GM10248 (cell line): ENCODE measurements at regions not wholly inside any gene's neighbourhood (a gene's known extent, or its start where the extent isn't known, plus 50 kb on each side); places are given as distances from the start of the nearest gene placed in this dataset.
"Not testable (repeated sequence)": the region's sequence is repeated elsewhere in the genome, so short reads cannot be mapped to it uniquely, and the experiment has no call there.

Experiments used
- CTCF ChIA-PET: fragments of 300-600 bp; sonication (Branson Sonifier 250); formaldehyde crosslinking; extraction: SDS; loops from one replicate; lab custom pipeline; 2021; ENCODE audit warnings: antibody characterized with exemption; lab: Yijun Ruan, JAX
- POLR2A ChIA-PET: fragments of 350-650 bp; sonication (Branson Sonifier 250); formaldehyde crosslinking; extraction: SDS; loops from one replicate; lab custom pipeline; 2020; ENCODE audit warnings: antibody characterized with exemption; lab: Yijun Ruan, JAX
- DNase-seq: peaks from one replicate; pipeline ENCODE4 v3.0.0; 2012; ENCODE audit errors: extremely low spot score
- TF ChIP-seq, protein P1 (sequence below): IDR thresholded peaks from 2 replicates; pipeline ENCODE4 v1.5.1; 2012; ENCODE audit warnings: mild to moderate bottlenecking, low read depth; ENCODE audit errors: extremely low read depth, missing control alignments, control extremely low read depth

- ChIA-PET CTCF (no interaction called here), POLR2A (no interaction called here)
Measured at GRCh38 chr12:58678753-58679152, 241.6 kb downstream of the LRIG3 start.

GRCh38 chr12:58681730-58682129 is 238.6 kb downstream of the LRIG3 start:
- DNase-seq, result no peak
- TF ChIP-seq, protein P1, sequence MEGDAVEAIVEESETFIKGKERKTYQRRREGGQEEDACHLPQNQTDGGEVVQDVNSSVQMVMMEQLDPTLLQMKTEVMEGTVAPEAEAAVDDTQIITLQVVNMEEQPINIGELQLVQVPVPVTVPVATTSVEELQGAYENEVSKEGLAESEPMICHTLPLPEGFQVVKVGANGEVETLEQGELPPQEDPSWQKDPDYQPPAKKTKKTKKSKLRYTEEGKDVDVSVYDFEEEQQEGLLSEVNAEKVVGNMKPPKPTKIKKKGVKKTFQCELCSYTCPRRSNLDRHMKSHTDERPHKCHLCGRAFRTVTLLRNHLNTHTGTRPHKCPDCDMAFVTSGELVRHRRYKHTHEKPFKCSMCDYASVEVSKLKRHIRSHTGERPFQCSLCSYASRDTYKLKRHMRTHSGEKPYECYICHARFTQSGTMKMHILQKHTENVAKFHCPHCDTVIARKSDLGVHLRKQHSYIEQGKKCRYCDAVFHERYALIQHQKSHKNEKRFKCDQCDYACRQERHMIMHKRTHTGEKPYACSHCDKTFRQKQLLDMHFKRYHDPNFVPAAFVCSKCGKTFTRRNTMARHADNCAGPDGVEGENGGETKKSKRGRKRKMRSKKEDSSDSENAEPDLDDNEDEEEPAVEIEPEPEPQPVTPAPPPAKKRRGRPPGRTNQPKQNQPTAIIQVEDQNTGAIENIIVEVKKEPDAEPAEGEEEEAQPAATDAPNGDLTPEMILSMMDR, result no peak
- ChIA-PET POLR2A (no interaction called here), CTCF (interaction anchor here (1.2 kb wide), 1 partner anchor 8 kb away, joined by 4 read pairs; no protein-coding TSS in a partner anchor)

More at GRCh38 chr12:58678753-58679152, 241.6 kb downstream of the LRIG3 start:
- no peak for DNase-seq
- TF ChIP-seq, protein P1, result no peak

DNA sequence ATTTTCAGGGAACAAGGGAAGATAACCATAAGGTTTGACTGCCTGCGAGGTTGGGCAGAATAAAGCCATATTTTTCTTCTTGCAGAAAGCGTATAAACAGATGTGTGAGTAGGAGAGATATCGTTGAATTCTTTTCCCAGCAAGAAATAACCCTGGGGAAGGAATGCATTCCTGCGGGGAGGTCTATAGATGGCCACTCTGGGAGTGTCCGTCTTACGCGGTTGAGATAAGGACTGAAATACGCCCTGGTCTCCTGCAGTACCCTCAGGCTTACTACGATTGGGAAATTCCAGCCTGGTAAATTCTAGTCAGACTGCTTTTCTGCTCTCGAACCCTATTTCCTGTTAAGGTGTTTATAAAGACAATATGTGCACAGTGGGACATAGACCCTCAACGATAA is 225.0 kb downstream of the LRIG3 start:
- no peak for DNase-seq
- POLR2A ChIA-PET, result no interaction called here
- TF ChIP-seq, protein P1, result no peak
- CTCF ChIA-PET, result no interaction called here

DNA sequence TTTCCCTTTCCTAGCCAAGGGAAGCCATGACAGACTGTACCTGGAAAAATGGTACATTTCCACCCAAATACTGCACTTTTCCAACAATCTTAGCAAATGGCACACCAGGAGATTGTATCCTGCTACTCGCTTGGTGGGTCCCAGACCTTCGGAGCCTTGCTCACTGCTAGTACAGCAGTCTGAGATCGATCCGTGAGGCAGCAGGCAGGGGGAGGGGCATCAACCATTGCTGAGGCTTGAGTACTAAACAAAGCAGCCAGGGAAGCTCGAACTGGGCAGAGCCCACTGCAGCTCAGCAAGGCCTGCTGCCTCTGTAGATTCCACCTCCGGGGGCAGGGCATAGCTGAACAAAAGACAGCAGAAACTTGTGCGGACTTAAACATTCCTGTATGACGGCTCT is 218.8 kb downstream of the LRIG3 start:
- POLR2A ChIA-PET, result no interaction called here
- DNase-seq, result no peak
- TF ChIP-seq, protein P1, result no peak
- CTCF ChIA-PET, result interaction anchor here (1.2 kb wide), 1 partner anchor 13 kb away, joined by 3 read pairs; no protein-coding TSS in a partner anchor

GRCh38 chr12:58703866-58704265 is 216.4 kb downstream of the LRIG3 start:
- TF ChIP-seq, protein P1, result no peak
- ChIA-PET POLR2A (no interaction called here), CTCF (no interaction called here)
- DNase-seq, result no peak

- POLR2A ChIA-PET, CTCF ChIA-PET, DNase-seq: not testable (repeated sequence)
Measured at GRCh38 chr12:58704770-58705169, 215.5 kb downstream of the LRIG3 start.

DNA sequence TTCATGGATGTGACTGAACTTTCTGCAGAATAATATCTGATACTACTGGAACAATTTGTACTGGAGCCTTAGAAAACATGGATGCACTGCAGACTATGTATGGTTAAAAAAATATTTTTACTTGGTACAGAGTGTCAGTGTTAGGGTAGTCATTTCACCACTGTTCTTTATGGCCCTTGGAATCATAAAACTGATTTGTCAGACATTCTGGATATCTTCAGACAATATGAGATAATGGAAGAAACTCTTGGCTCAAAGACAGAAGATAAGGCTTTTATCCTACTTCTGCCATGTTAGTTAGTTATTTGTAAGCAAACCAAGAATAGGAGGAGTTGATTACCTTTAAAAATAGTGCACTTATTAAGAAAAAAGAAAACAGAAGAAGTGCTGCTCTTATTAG is 209.4 kb downstream of the LRIG3 start:
- TF ChIP-seq, protein P1, result no peak
- CTCF ChIA-PET, result no interaction called here
- no peak for DNase-seq
- POLR2A ChIA-PET, result no interaction called here
